ENCODE measurements at regions not wholly inside any gene's neighbourhood (a gene's known extent, or its start where the extent isn't known, plus 50 kb on each side); places are given as distances from the start of the nearest gene placed in this dataset.
A peak's percentile ranks its signal among the peaks of the same experiment; 100 is the strongest.

- H3K9me3 ChIP-seq (ENCODE audit: control insufficient read depth, low read depth, low read length), result no peaks in the 10 kb centered on the region
- H4K5ac ChIP-seq (ENCODE audit: insufficient read length, low read depth, low read length), result no peak overlapping the region
- no peaks in the 10 kb centered on the region for H3K4me1 ChIP-seq (ENCODE audit: insufficient read depth, low read length)
- no peak overlapping the region for H2BK120ac ChIP-seq (ENCODE audit: low read depth, low read length, poor library complexity, severe bottlenecking)
- no peaks in the 10 kb centered on the region for H3K79me2 ChIP-seq (ENCODE audit: insufficient read depth, low read length)
- H3K9ac ChIP-seq (ENCODE audit: extremely low read depth, insufficient read length, low read length), result no peak overlapping the region
- no peak overlapping the region for H2BK5ac ChIP-seq (ENCODE audit: insufficient read length, low read length)
- no peaks in the 10 kb centered on the region for H4K20me1 ChIP-seq (ENCODE audit: control insufficient read depth, insufficient read depth, insufficient read length)
- no CpG with 5 or more reads among the region's 4 CpGs for WGBS (ENCODE audit: extremely low coverage, insufficient read length, low lambda C conversion rate)
- H3K4ac ChIP-seq (ENCODE audit: low read depth, low read length), result no peak overlapping the region
- no peaks in the 10 kb centered on the region for H3K23me2 ChIP-seq (ENCODE audit: insufficient read length, low read depth, low read length, poor library complexity, severe bottlenecking)
- no peak overlapping the region for H3K27ac ChIP-seq (ENCODE audit: insufficient read length, low read depth, low read length)
- H3T11ph ChIP-seq (ENCODE audit: low read length), result no peak overlapping the region
- H3K27me3 Mint-ChIP-seq (ENCODE audit: low read depth), result no peaks in the 10 kb centered on the region
- H3K14ac ChIP-seq (ENCODE audit: insufficient read depth, low read length), result no peak overlapping the region
- H3K4me2 ChIP-seq (ENCODE audit: insufficient read depth, insufficient read length, low read length), result no peak overlapping the region
- no peak overlapping the region for H2AK5ac ChIP-seq (ENCODE audit: insufficient read length, low read length)
- H3K23ac ChIP-seq (ENCODE audit: insufficient read length, low read depth, low read length), result no peak overlapping the region
- H2AFZ ChIP-seq (ENCODE audit: low read length), result no peak overlapping the region
- no peak overlapping the region for H3K18ac ChIP-seq (ENCODE audit: insufficient read length, low read depth, low read length)
- H3K4me1 Mint-ChIP-seq, result peaks cover 5 to 10% of the 10 kb centered on the region in 2 experiments
- no peak overlapping the region for H3K56ac ChIP-seq (ENCODE audit: insufficient read length, low read depth, low read length)
- no peak overlapping the region for H4K8ac ChIP-seq (replicated peaks; ENCODE audit: insufficient read length, low read depth, low read length)
- H2BK15ac ChIP-seq (ENCODE audit: low read depth, low read length), result no peak overlapping the region
- no peak overlapping the region for H4K91ac ChIP-seq (ENCODE audit: insufficient read length, low read depth, low read length)
- DNase-seq, result no peak
- no peaks in the 10 kb centered on the region for H3K27me3 ChIP-seq (ENCODE audit: insufficient read depth, low read length)
- H3K9me3 Mint-ChIP-seq, result no peaks in the 10 kb centered on the region
- H3K27ac Mint-ChIP-seq, result peak overlapping the region in 1 of 3 experiments; percentile 7; a peak in 1 of 7 replicates
- no peak overlapping the region for H2BK20ac ChIP-seq (ENCODE audit: low read depth, low read length, poor library complexity, severe bottlenecking)
- no peaks in the 10 kb centered on the region for H3K79me1 ChIP-seq (ENCODE audit: insufficient read depth, low read depth, low read length, poor library complexity, severe bottlenecking)
- TF ChIP-seq, protein P1, sequence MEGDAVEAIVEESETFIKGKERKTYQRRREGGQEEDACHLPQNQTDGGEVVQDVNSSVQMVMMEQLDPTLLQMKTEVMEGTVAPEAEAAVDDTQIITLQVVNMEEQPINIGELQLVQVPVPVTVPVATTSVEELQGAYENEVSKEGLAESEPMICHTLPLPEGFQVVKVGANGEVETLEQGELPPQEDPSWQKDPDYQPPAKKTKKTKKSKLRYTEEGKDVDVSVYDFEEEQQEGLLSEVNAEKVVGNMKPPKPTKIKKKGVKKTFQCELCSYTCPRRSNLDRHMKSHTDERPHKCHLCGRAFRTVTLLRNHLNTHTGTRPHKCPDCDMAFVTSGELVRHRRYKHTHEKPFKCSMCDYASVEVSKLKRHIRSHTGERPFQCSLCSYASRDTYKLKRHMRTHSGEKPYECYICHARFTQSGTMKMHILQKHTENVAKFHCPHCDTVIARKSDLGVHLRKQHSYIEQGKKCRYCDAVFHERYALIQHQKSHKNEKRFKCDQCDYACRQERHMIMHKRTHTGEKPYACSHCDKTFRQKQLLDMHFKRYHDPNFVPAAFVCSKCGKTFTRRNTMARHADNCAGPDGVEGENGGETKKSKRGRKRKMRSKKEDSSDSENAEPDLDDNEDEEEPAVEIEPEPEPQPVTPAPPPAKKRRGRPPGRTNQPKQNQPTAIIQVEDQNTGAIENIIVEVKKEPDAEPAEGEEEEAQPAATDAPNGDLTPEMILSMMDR (conservative IDR thresholded peaks at IDR 0.05), result no peak
- no peak overlapping the region for H2BK12ac ChIP-seq (ENCODE audit: insufficient read length, low read depth, low read length)
- H3K36me3 Mint-ChIP-seq (ENCODE audit: insufficient read depth in 1 of 3, low read depth in 3 of 3), result no peaks in the 10 kb centered on the region
- no peak overlapping the region for H3K4me3 Mint-ChIP-seq
Measured at GRCh38 chr2:199680482-199680881, 170.5 kb downstream of the FTCDNL1 start.

Measured in H9 (cell line).